Loucy (cell line): ENCODE measurements at regions not wholly inside any gene's neighbourhood (a gene's known extent, or its start where the extent isn't known, plus 50 kb on each side); places are given as distances from the start of the nearest gene placed in this dataset.

ENCODE experiments used
- EZH2phosphoT487 ChIP-seq: fragments of 200-600 bp; IDR thresholded peaks from 2 replicates; pipeline ENCODE4 v1.6.1; 2018; ENCODE audit warnings: antibody characterized with exemption, mild to moderate bottlenecking, moderate library complexity, borderline replicate concordance
- TF ChIP-seq, protein P1 (sequence below): fragments of 200-600 bp; sonication (generic); conservative IDR thresholded peaks from 2 replicates; pipeline ENCODE4 v1.5.1; 2014; ENCODE audit warnings: mild to moderate bottlenecking, antibody characterized with exemption, low read length

DNA sequence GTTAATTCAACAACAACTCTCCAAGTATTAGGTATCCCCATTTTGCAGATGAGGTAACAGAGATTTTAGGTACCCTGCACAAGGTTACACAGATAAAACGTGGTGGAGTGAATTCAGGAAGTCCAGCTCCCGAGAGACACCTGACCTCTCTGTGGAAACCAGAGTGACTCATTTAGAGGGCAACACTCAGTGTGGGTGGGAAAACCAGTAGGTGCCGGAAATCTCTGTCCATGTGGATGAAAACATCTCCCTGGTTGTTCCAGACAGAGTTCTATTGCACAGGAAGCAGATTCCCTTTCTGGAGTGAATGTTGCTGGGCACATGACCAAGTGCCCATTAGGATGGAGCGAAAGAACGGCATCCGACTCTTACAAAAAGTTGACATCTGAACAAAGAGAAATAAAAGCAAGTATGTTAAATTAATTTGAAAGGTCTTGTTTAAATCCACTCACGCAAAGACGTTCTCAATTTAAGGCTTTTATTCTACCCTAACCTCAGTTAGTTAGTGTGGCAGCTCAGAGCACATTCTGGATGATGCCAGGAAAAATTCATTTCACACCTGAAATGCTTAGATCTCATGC is 391.9 kb upstream of the WWC1 start:
- TF ChIP-seq, protein P1, sequence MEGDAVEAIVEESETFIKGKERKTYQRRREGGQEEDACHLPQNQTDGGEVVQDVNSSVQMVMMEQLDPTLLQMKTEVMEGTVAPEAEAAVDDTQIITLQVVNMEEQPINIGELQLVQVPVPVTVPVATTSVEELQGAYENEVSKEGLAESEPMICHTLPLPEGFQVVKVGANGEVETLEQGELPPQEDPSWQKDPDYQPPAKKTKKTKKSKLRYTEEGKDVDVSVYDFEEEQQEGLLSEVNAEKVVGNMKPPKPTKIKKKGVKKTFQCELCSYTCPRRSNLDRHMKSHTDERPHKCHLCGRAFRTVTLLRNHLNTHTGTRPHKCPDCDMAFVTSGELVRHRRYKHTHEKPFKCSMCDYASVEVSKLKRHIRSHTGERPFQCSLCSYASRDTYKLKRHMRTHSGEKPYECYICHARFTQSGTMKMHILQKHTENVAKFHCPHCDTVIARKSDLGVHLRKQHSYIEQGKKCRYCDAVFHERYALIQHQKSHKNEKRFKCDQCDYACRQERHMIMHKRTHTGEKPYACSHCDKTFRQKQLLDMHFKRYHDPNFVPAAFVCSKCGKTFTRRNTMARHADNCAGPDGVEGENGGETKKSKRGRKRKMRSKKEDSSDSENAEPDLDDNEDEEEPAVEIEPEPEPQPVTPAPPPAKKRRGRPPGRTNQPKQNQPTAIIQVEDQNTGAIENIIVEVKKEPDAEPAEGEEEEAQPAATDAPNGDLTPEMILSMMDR: no peak
- no peak for TF ChIP-seq EZH2phosphoT487
